ENCODE measurements at regions not wholly inside any gene's neighbourhood (a gene's known extent, or its start where the extent isn't known, plus 50 kb on each side); places are given as distances from the start of the nearest gene placed in this dataset.

GRCh38 chr18:40016405-40016804, 1938.6 kb upstream of the PIK3C3 start:
- H3K4me3 ChIP-seq (ENCODE audit: low read depth in 1 of 3, low read length in 3 of 3), result no peak overlapping the region
- 58% methylated on average over 1 of the region's 1 CpG for WGBS
- no peaks in the 10 kb centered on the region for H3K9me3 ChIP-seq (ENCODE audit: control insufficient read depth in 4 of 4, low read length in 3 of 4)
- TF ChIP-seq, protein P1, sequence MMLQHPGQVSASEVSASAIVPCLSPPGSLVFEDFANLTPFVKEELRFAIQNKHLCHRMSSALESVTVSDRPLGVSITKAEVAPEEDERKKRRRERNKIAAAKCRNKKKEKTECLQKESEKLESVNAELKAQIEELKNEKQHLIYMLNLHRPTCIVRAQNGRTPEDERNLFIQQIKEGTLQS (IDR thresholded peaks at IDR 0.05), result no peak
- no peak for TF ChIP-seq FOXA1 (IDR thresholded peaks at IDR 0.05)
- TF ChIP-seq, protein P2, sequence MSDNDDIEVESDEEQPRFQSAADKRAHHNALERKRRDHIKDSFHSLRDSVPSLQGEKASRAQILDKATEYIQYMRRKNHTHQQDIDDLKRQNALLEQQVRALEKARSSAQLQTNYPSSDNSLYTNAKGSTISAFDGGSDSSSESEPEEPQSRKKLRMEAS (IDR thresholded peaks at IDR 0.05), result no peak
- no peak for TF ChIP-seq FOXA2 (IDR thresholded peaks at IDR 0.05)
- TF ChIP-seq RXRA (IDR thresholded peaks at IDR 0.05), result no peak
- no peak for TF ChIP-seq HNF4A (conservative IDR thresholded peaks at IDR 0.05)
- TF ChIP-seq GABPA (IDR thresholded peaks at IDR 0.05 in 1 of 2, conservative IDR thresholded peaks at IDR 0.05 in 1 of 2), result no peak
- no peak for TF ChIP-seq EGR1 (IDR thresholded peaks at IDR 0.05; ENCODE audit: low read depth in 2 of 2)
- TF ChIP-seq TAF1 (conservative IDR thresholded peaks at IDR 0.05), result no peak
- TF ChIP-seq YY1 (IDR thresholded peaks at IDR 0.05), result no peak
- TF ChIP-seq NR2F2 (IDR thresholded peaks at IDR 0.05), result no peak
- TF ChIP-seq, protein P3, sequence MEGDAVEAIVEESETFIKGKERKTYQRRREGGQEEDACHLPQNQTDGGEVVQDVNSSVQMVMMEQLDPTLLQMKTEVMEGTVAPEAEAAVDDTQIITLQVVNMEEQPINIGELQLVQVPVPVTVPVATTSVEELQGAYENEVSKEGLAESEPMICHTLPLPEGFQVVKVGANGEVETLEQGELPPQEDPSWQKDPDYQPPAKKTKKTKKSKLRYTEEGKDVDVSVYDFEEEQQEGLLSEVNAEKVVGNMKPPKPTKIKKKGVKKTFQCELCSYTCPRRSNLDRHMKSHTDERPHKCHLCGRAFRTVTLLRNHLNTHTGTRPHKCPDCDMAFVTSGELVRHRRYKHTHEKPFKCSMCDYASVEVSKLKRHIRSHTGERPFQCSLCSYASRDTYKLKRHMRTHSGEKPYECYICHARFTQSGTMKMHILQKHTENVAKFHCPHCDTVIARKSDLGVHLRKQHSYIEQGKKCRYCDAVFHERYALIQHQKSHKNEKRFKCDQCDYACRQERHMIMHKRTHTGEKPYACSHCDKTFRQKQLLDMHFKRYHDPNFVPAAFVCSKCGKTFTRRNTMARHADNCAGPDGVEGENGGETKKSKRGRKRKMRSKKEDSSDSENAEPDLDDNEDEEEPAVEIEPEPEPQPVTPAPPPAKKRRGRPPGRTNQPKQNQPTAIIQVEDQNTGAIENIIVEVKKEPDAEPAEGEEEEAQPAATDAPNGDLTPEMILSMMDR (IDR thresholded peaks at IDR 0.05; ENCODE audit: low read depth, low read length, missing input control), result no peak
- no peak for TF ChIP-seq REST (IDR thresholded peaks at IDR 0.05)
- no peak for TF ChIP-seq RAD21 (IDR thresholded peaks at IDR 0.05)
- TF ChIP-seq JUND (IDR thresholded peaks at IDR 0.05), result no peak
- TF ChIP-seq ZBTB33 (IDR thresholded peaks at IDR 0.05), result no peak
- no peak for TF ChIP-seq HNF4G (IDR thresholded peaks at IDR 0.05)
- TF ChIP-seq SP1 (IDR thresholded peaks at IDR 0.05), result no peak
- DNase-seq (ENCODE audit: low spot score), result no peak
- H3K27ac ChIP-seq (ENCODE audit: low read depth in 1 of 2, low read length in 2 of 2), result no peak overlapping the region
- H3K36me3 ChIP-seq (ENCODE audit: control insufficient read depth in 4 of 4, insufficient read depth in 3 of 4, low read depth in 1 of 4, low read length in 3 of 4), result no peaks in the 10 kb centered on the region
- no peaks in the 10 kb centered on the region for H3K27me3 ChIP-seq (ENCODE audit: control insufficient read depth in 4 of 4, insufficient read depth in 4 of 4, low read length in 3 of 4)
- no peak overlapping the region for H3K9ac ChIP-seq (ENCODE audit: low read depth in 1 of 2, low read length in 2 of 2)
- H3K4me1 ChIP-seq (ENCODE audit: control insufficient read depth in 4 of 4, insufficient read depth in 4 of 4, low read length in 3 of 4), result no peaks in the 10 kb centered on the region

Data from liver (tissue), 8 donors.